ENCODE measurements at regions not wholly inside any gene's neighbourhood (a gene's known extent, or its start where the extent isn't known, plus 50 kb on each side); places are given as distances from the start of the nearest gene placed in this dataset.

DNA sequence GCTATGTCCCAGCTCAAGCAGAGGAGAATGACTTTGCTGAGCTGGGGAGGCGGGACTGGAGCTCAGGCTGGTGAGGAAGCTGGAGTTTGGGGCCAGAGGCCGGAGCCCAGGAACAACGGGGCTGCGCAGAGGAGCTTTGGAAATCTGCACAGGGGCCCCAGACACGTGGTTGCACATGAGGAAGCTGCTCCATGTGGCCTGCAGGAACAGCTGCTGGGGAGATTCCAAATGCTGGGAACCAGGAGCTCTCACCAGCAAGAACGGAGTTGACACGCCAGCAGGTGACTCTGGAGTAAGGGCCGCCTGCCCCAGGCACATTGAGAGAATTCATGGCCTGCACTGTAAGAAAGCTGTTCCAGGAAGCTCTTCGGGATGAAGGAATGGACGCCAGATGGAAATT is 91.0 kb downstream of the OLFM1 start:
- no peak for DNase-seq (ENCODE audit: low read depth, low spot score)
- Histone ChIP-seq H4K20me1 (ENCODE audit: control insufficient read depth, extremely low read depth, insufficient read depth, low read length) (no peaks in the 10 kb centered on the region), H3K4me2 (ENCODE audit: control insufficient read depth, extremely low read depth, insufficient read depth, low read depth, low read length) (no peak overlapping the region), H3K9me1 (ENCODE audit: control insufficient read depth, extremely low read depth, insufficient read depth, low read length) (no peaks in the 10 kb centered on the region), H3K4me3 (ENCODE audit: control insufficient read depth in 2 of 3, extremely low read depth in 1 of 3, insufficient read depth in 2 of 3, low read depth in 1 of 3, low read length in 3 of 3) (no peak overlapping the region), H3K27ac (ENCODE audit: control insufficient read depth, insufficient read depth, low read length) (no peak overlapping the region), H3K79me2 (ENCODE audit: control insufficient read depth, insufficient read depth, low read length) (no peaks in the 10 kb centered on the region), H3K36me3 (ENCODE audit: control insufficient read depth in 2 of 2, extremely low read depth in 1 of 2, insufficient read depth in 2 of 2, low read length in 2 of 2) (no peaks in the 10 kb centered on the region), H3K4me1 (ENCODE audit: control insufficient read depth, extremely low read depth, insufficient read depth, low read length) (no peaks in the 10 kb centered on the region), H3K9me3 (ENCODE audit: control insufficient read depth, low read depth, low read length) (peaks cover 2% of the 10 kb centered on the region), H2AFZ (ENCODE audit: control insufficient read depth, low read length) (no peak overlapping the region), H3K27me3 (ENCODE audit: control insufficient read depth, extremely low read depth, insufficient read depth, low read length) (no peaks in the 10 kb centered on the region), H3K9ac (ENCODE audit: control insufficient read depth, extremely low read depth, insufficient read depth, low read length) (no peak overlapping the region)
- no peak for FAIRE-seq
- dilution Hi-C loops (cut with MboI; ENCODE audit: extremely low pct_ligation_motif_present, low sequenced_read_pairs) = no loop called here
- TF ChIP-seq, protein P1, sequence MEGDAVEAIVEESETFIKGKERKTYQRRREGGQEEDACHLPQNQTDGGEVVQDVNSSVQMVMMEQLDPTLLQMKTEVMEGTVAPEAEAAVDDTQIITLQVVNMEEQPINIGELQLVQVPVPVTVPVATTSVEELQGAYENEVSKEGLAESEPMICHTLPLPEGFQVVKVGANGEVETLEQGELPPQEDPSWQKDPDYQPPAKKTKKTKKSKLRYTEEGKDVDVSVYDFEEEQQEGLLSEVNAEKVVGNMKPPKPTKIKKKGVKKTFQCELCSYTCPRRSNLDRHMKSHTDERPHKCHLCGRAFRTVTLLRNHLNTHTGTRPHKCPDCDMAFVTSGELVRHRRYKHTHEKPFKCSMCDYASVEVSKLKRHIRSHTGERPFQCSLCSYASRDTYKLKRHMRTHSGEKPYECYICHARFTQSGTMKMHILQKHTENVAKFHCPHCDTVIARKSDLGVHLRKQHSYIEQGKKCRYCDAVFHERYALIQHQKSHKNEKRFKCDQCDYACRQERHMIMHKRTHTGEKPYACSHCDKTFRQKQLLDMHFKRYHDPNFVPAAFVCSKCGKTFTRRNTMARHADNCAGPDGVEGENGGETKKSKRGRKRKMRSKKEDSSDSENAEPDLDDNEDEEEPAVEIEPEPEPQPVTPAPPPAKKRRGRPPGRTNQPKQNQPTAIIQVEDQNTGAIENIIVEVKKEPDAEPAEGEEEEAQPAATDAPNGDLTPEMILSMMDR (optimal IDR thresholded peaks at IDR 0.05 in 1 of 3, IDR thresholded peaks at IDR 0.05 in 1 of 3, conservative IDR thresholded peaks at IDR 0.05 in 1 of 3; ENCODE audit: extremely low read depth in 1 of 3, insufficient read depth in 2 of 3, low read length in 3 of 3) = no peak
- TF ChIP-seq EZH2 (IDR thresholded peaks at IDR 0.05; ENCODE audit: low read length) = no peak

DNA sequence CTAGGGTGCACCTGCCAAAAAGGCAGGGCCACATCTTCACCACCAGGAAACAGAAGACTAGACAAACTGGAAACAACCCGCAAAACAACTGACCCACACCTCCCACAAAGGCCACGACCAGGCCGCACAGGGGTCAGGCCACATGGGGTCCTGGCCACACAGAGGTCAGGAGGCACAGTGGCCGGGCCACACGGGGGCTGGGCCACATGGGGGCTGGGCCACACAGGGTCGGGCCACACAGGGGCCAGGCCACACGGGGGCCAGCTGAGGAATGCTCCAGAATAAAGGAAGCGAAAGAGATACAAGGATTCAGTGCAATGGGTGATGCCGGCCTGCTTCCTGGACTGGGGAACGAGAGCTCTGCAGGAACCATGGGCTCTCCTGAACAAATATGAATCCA is 91.6 kb downstream of the OLFM1 start:
- Histone ChIP-seq H3K79me2 (ENCODE audit: control insufficient read depth, insufficient read depth, low read length) (no peaks in the 10 kb centered on the region), H2AFZ (ENCODE audit: control insufficient read depth, low read length) (no peak overlapping the region), H3K4me2 (ENCODE audit: control insufficient read depth, extremely low read depth, insufficient read depth, low read depth, low read length) (no peak overlapping the region), H3K36me3 (ENCODE audit: control insufficient read depth in 2 of 2, extremely low read depth in 1 of 2, insufficient read depth in 2 of 2, low read length in 2 of 2) (no peaks in the 10 kb centered on the region), H3K9me1 (ENCODE audit: control insufficient read depth, extremely low read depth, insufficient read depth, low read length) (no peaks in the 10 kb centered on the region), H3K27me3 (ENCODE audit: control insufficient read depth, extremely low read depth, insufficient read depth, low read length) (no peaks in the 10 kb centered on the region), H3K4me3 (ENCODE audit: control insufficient read depth in 2 of 3, extremely low read depth in 1 of 3, insufficient read depth in 2 of 3, low read depth in 1 of 3, low read length in 3 of 3) (no peak overlapping the region), H3K9me3 (ENCODE audit: control insufficient read depth, low read depth, low read length) (peaks cover 2% of the 10 kb centered on the region), H4K20me1 (ENCODE audit: control insufficient read depth, extremely low read depth, insufficient read depth, low read length) (no peaks in the 10 kb centered on the region), H3K9ac (ENCODE audit: control insufficient read depth, extremely low read depth, insufficient read depth, low read length) (no peak overlapping the region), H3K27ac (ENCODE audit: control insufficient read depth, insufficient read depth, low read length) (no peak overlapping the region), H3K4me1 (ENCODE audit: control insufficient read depth, extremely low read depth, insufficient read depth, low read length) (no peaks in the 10 kb centered on the region)
- TF ChIP-seq, protein P1 (optimal IDR thresholded peaks at IDR 0.05 in 1 of 3, IDR thresholded peaks at IDR 0.05 in 1 of 3, conservative IDR thresholded peaks at IDR 0.05 in 1 of 3; ENCODE audit: extremely low read depth in 1 of 3, insufficient read depth in 2 of 3, low read length in 3 of 3) = no peak
- TF ChIP-seq EZH2 (IDR thresholded peaks at IDR 0.05; ENCODE audit: low read length) = no peak
- no peak for FAIRE-seq
- dilution Hi-C loops (cut with MboI; ENCODE audit: extremely low pct_ligation_motif_present, low sequenced_read_pairs) = no loop called here
- no peak for DNase-seq (ENCODE audit: low read depth, low spot score)

All from keratinocyte (primary cell).